IMR-90 (cell line): ENCODE measurements at regions not wholly inside any gene's neighbourhood (a gene's known extent, or its start where the extent isn't known, plus 50 kb on each side); places are given as distances from the start of the nearest gene placed in this dataset.

Source experiments
- ATAC-seq: fragments of 200-7000 bp; cut with Tn5 transposase; 2 replicates; pipeline ENCODE4 v1.9.1; 2020; ENCODE audit warnings: low read depth, mild to moderate bottlenecking, moderate library complexity
- BruUV-seq: library from RNA; stranded (reverse); fragments of 400-500 nt; replicated peaks from 2 replicates; lab custom pipeline; 2021; lab: Mats Ljungman, UMichigan
- CTCF ChIA-PET: fragments of 300-600 bp; formaldehyde crosslinking; extraction: SDS; loops from one replicate; lab custom pipeline; 2021; ENCODE audit warnings: antibody characterized with exemption; lab: Yijun Ruan, JAX
- POLR2A ChIA-PET: fragments of 300-600 bp; sonication (Branson Sonifier 250); formaldehyde crosslinking; loops from one replicate; lab custom pipeline; 2022; ENCODE audit warnings: antibody characterized with exemption; ENCODE audit not compliant: unreplicated experiment; lab: Charles Lee
- DNase-seq: peaks from one replicate; pipeline ENCODE4 v3.0.0; 2013
- H2AFZ ChIP-seq: replicated peaks from 2 replicates; pipeline ENCODE3; 2013; ENCODE audit warnings: low read length, mild to moderate bottlenecking; ENCODE audit not compliant: poor library complexity
- H2AK5ac ChIP-seq: 2 replicates; pipeline ENCODE4 v1.6.1; 2013; ENCODE audit warnings: low read depth, low read length, inconsistent platforms
- H2AK9ac ChIP-seq: replicated peaks from 2 replicates; pipeline ENCODE3; 2013; ENCODE audit warnings: mild to moderate bottlenecking, low read depth, low read length, moderate library complexity; ENCODE audit not compliant: poor library complexity
- H2BK120ac ChIP-seq: 2 replicates; pipeline ENCODE4 v1.6.1; 2013; ENCODE audit warnings: low read depth, low read length, inconsistent platforms
- H2BK15ac ChIP-seq: 3 replicates; pipeline ENCODE4 v1.6.1; 2013; ENCODE audit warnings: low read depth, low read length, inconsistent platforms
- H2BK20ac ChIP-seq: 2 replicates; pipeline ENCODE4 v1.6.1; 2013; ENCODE audit warnings: low read depth, mild to moderate bottlenecking, inconsistent platforms, low read length, moderate library complexity
- H2BK5ac ChIP-seq: 2 replicates; pipeline ENCODE4 v1.6.1; 2013; ENCODE audit warnings: mild to moderate bottlenecking, low read depth, low read length, inconsistent platforms; ENCODE audit not compliant: poor library complexity, severe bottlenecking
- H3K14ac ChIP-seq: replicated peaks from 2 replicates; pipeline ENCODE4 v1.6.1; 2013; ENCODE audit warnings: low read depth, low read length, inconsistent platforms
- H3K18ac ChIP-seq: 2 replicates; pipeline ENCODE4 v1.6.1; 2013; ENCODE audit warnings: low read depth, low read length, control low read depth
- H3K23ac ChIP-seq: 2 replicates; pipeline ENCODE4 v1.6.1; 2013; ENCODE audit warnings: low read depth, low read length, inconsistent platforms
- H3K27ac ChIP-seq: 2 replicates; pipeline ENCODE4 v1.5.1; 2013; ENCODE audit warnings: mild to moderate bottlenecking, control low read depth, low read length; ENCODE audit not compliant: insufficient read depth
- H3K27me3 ChIP-seq: 2 replicates; pipeline ENCODE4 v1.6.1; 2013; ENCODE audit warnings: low read length; ENCODE audit not compliant: control insufficient read depth, insufficient read depth
- H3K36me3 ChIP-seq: 2 replicates; pipeline ENCODE4 v1.6.1; 2013; ENCODE audit warnings: low read length, mixed read lengths; ENCODE audit not compliant: control insufficient read depth, insufficient read depth
- H3K4ac ChIP-seq: 2 replicates; pipeline ENCODE4 v1.6.1; 2013; ENCODE audit warnings: low read depth, low read length, inconsistent platforms
- H3K4me1 ChIP-seq: 2 replicates; pipeline ENCODE4 v1.6.1; 2013; ENCODE audit warnings: low read length, mixed read lengths; ENCODE audit not compliant: control insufficient read depth, insufficient read depth
- H3K4me2 ChIP-seq: 2 replicates; pipeline ENCODE4 v1.6.1; 2013; ENCODE audit warnings: low read depth, mild to moderate bottlenecking, control low read depth, low read length, moderate library complexity
- H3K4me3 ChIP-seq: 2 replicates; pipeline ENCODE4 v1.5.1; 2013; ENCODE audit warnings: low read depth, mild to moderate bottlenecking, control low read depth, low read length, moderate library complexity; ENCODE audit not compliant: insufficient read depth
- H3K56ac ChIP-seq: 2 replicates; pipeline ENCODE4 v1.6.1; 2013; ENCODE audit warnings: low read length, inconsistent platforms; ENCODE audit not compliant: insufficient read depth; ENCODE audit errors: extremely low read depth
- H3K79me1 ChIP-seq, 2 experiments: 2 replicates each; pipeline ENCODE4 v1.6.1; 2013; ENCODE audit warnings: low read length in 2 of 2, inconsistent platforms in 1 of 2, low read depth in 1 of 2
- H3K9ac ChIP-seq: 2 replicates; pipeline ENCODE4 v1.6.1; 2013; ENCODE audit warnings: low read depth, low read length, control low read depth
- H3K9me1 ChIP-seq: 2 replicates; pipeline ENCODE4 v1.6.1; 2013; ENCODE audit warnings: low read length, inconsistent platforms; ENCODE audit not compliant: insufficient read depth
- H3K9me3 ChIP-seq: 2 replicates; pipeline ENCODE4 v1.6.1; 2013; ENCODE audit warnings: low read length; ENCODE audit not compliant: control insufficient read depth, insufficient read depth
- H4K20me1 ChIP-seq: 2 replicates; pipeline ENCODE4 v1.6.1; 2013; ENCODE audit warnings: low read length, inconsistent platforms; ENCODE audit not compliant: insufficient read depth
- H4K5ac ChIP-seq: 2 replicates; pipeline ENCODE4 v1.6.1; 2013; ENCODE audit warnings: mild to moderate bottlenecking, low read depth, low read length, control low read depth
- H4K8ac ChIP-seq, 2 experiments: 2 replicates each; pipeline ENCODE4 v1.6.1; 2013; ENCODE audit warnings: low read depth in 2 of 2, low read length in 2 of 2, control low read depth in 1 of 2, inconsistent platforms in 1 of 2
- H4K91ac ChIP-seq: 2 replicates; pipeline ENCODE4 v1.6.1; 2013; ENCODE audit warnings: low read depth, low read length, inconsistent platforms; ENCODE audit not compliant: insufficient read depth
- BHLHE40 ChIP-seq: fragments of 150-350 bp; IDR thresholded peaks from 2 replicates; pipeline ENCODE4 v1.6.1; 2016; ENCODE audit warnings: mild to moderate bottlenecking, low read depth, low read length
- CEBPB ChIP-seq: IDR thresholded peaks from 2 replicates; pipeline ENCODE4 v1.6.1; 2012; ENCODE audit warnings: low read depth, low read length, improper control_type of control experiment
- CHD1 ChIP-seq: IDR thresholded peaks from 2 replicates; pipeline ENCODE4 v1.6.1; 2012; ENCODE audit warnings: low read depth, low read length, improper control_type of control experiment
- FOS ChIP-seq: fragments of 150-350 bp; IDR thresholded peaks from 2 replicates; pipeline ENCODE4 v1.6.1; 2016; ENCODE audit warnings: low read depth, low read length
- MAFK ChIP-seq: IDR thresholded peaks from 2 replicates; pipeline ENCODE4 v1.6.1; 2012; ENCODE audit warnings: low read depth, low read length, improper control_type of control experiment
- MAZ ChIP-seq: IDR thresholded peaks from 2 replicates; pipeline ENCODE4 v1.6.1; 2012; ENCODE audit warnings: low read depth, mild to moderate bottlenecking, low read length, improper control_type of control experiment, moderate library complexity, borderline replicate concordance
- MXI1 ChIP-seq: IDR thresholded peaks from 2 replicates; pipeline ENCODE4 v1.6.1; 2012; ENCODE audit warnings: low read depth, mild to moderate bottlenecking, low read length, moderate library complexity, borderline replicate concordance
- NFE2L2 ChIP-seq: fragments of 150-350 bp; IDR thresholded peaks from 2 replicates; pipeline ENCODE4 v1.6.1; 2016; ENCODE audit warnings: low read depth, mild to moderate bottlenecking, low read length
- POLR2A ChIP-seq: IDR thresholded peaks from 2 replicates; pipeline ENCODE4 v1.6.1; 2012; ENCODE audit warnings: mild to moderate bottlenecking, low read depth, low read length
- RAD21 ChIP-seq: IDR thresholded peaks from 2 replicates; pipeline ENCODE4 v1.6.1; 2012; ENCODE audit warnings: low read length, improper control_type of control experiment
- RCOR1 ChIP-seq: IDR thresholded peaks from 2 replicates; pipeline ENCODE4 v1.6.1; 2012; ENCODE audit warnings: mild to moderate bottlenecking, low read length, improper control_type of control experiment; ENCODE audit not compliant: insufficient replicate concordance
- RFX5 ChIP-seq: IDR thresholded peaks from 2 replicates; pipeline ENCODE4 v1.8.0; 2012; ENCODE audit warnings: low read depth, mild to moderate bottlenecking, low read length, moderate library complexity
- SMC3 ChIP-seq: fragments of 150-350 bp; IDR thresholded peaks from 2 replicates; pipeline ENCODE4 v1.6.1; 2016; ENCODE audit warnings: low read depth, mild to moderate bottlenecking, antibody characterized with exemption, low read length, moderate library complexity
- WGBS, 2 experiments: methylation state at CpG; one replicate each; pipeline versions ENCODE4 v1.1.5 to v1.1.7; 2013; ENCODE audit warnings: missing lambda C conversion rate in 2 of 2; ENCODE audit not compliant: insufficient read length in 1 of 2; ENCODE audit errors: extremely low coverage in 2 of 2; 5-methylcytosine and 5-hydroxymethylcytosine counted together
- dilution Hi-C: fragments of 300-500 bp; cut with HindIII; formaldehyde crosslinking; loops from one replicate; pipeline ENCODE4 v1.14.3; 2018; ENCODE audit warnings: low sequenced_read_pairs; ENCODE audit not compliant: unreplicated experiment
- in situ Hi-C: fragments of 300-500 bp; cut with MboI; formaldehyde crosslinking; loops from 3 replicates; pipeline ENCODE4 v1.14.3; 2019; ENCODE audit warnings: low sequenced_read_pairs, inconsistent platforms, mixed read lengths
- intact Hi-C: fragments of 100-400 bp; cut with micrococcal nuclease; formaldehyde crosslinking; loops from 2 replicates; pipeline ENCODE4 v1.10.0; 2022
- TF ChIP-seq, protein P1 (sequence below): fragments of 150-350 bp; IDR thresholded peaks from 2 replicates; pipeline ENCODE4 v1.6.1; 2017; ENCODE audit warnings: mild to moderate bottlenecking, antibody characterized with exemption, low read length, low read depth
- TF ChIP-seq, protein P2 (sequence below): conservative IDR thresholded peaks from 2 replicates; pipeline ENCODE4 v1.5.1; 2012; ENCODE audit warnings: mild to moderate bottlenecking, low read depth, low read length, improper control_type of control experiment
- TF ChIP-seq, protein P3 (sequence below): fragments of 150-350 bp; IDR thresholded peaks from 2 replicates; pipeline ENCODE4 v1.6.1; 2016; ENCODE audit warnings: low read depth, mild to moderate bottlenecking, low read length, moderate library complexity, borderline replicate concordance

DNA sequence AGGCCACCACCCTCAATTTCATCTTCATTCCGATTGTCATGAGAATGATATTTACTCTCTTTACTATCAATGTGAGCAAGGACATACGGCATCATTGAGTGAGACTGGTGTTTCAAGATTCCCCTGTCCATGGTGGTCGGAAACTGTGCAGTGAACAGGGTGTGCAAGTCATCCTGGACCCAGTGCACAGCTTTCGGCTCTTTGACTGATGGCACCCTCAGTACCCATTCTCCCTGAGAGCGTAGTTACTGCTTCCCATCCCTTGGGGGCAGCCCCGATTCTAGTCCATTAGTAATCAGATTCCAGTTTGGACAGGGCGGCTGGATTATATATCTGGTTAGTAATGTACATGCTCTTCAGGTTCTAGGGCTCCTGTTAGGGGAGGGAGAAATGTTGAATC, 61.7 kb upstream of the SUB1 start:
- H3K4me2 ChIP-seq = no peak overlapping the region
- no peak for ATAC-seq

More for the DNA sequence above, 61.7 kb upstream of the SUB1 start:
- no peak overlapping the region for H4K5ac ChIP-seq
- H3K23ac ChIP-seq = no peak overlapping the region
- H3K4me3 ChIP-seq = no peak overlapping the region
- BruUV-seq = no TSS peak
- H3K36me3 ChIP-seq = no peaks in the 10 kb centered on the region
- no peak overlapping the region for H2BK20ac ChIP-seq
- ChIA-PET POLR2A (no interaction called here), CTCF (no interaction called here)
- TF ChIP-seq MAFK = no peak
- TF ChIP-seq CHD1 = no peak
- no peak for TF ChIP-seq SMC3
- TF ChIP-seq BHLHE40 = no peak
- TF ChIP-seq CEBPB = no peak
- TF ChIP-seq, protein P1, sequence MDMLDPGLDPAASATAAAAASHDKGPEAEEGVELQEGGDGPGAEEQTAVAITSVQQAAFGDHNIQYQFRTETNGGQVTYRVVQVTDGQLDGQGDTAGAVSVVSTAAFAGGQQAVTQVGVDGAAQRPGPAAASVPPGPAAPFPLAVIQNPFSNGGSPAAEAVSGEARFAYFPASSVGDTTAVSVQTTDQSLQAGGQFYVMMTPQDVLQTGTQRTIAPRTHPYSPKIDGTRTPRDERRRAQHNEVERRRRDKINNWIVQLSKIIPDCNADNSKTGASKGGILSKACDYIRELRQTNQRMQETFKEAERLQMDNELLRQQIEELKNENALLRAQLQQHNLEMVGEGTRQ = no peak
- TF ChIP-seq POLR2A = no peak
- TF ChIP-seq FOS = no peak
- TF ChIP-seq RFX5 = no peak
- TF ChIP-seq RCOR1 = no peak
- no peak for TF ChIP-seq MXI1
- no peak for TF ChIP-seq RAD21
- TF ChIP-seq, protein P2, sequence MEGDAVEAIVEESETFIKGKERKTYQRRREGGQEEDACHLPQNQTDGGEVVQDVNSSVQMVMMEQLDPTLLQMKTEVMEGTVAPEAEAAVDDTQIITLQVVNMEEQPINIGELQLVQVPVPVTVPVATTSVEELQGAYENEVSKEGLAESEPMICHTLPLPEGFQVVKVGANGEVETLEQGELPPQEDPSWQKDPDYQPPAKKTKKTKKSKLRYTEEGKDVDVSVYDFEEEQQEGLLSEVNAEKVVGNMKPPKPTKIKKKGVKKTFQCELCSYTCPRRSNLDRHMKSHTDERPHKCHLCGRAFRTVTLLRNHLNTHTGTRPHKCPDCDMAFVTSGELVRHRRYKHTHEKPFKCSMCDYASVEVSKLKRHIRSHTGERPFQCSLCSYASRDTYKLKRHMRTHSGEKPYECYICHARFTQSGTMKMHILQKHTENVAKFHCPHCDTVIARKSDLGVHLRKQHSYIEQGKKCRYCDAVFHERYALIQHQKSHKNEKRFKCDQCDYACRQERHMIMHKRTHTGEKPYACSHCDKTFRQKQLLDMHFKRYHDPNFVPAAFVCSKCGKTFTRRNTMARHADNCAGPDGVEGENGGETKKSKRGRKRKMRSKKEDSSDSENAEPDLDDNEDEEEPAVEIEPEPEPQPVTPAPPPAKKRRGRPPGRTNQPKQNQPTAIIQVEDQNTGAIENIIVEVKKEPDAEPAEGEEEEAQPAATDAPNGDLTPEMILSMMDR = no peak
- TF ChIP-seq, protein P3, sequence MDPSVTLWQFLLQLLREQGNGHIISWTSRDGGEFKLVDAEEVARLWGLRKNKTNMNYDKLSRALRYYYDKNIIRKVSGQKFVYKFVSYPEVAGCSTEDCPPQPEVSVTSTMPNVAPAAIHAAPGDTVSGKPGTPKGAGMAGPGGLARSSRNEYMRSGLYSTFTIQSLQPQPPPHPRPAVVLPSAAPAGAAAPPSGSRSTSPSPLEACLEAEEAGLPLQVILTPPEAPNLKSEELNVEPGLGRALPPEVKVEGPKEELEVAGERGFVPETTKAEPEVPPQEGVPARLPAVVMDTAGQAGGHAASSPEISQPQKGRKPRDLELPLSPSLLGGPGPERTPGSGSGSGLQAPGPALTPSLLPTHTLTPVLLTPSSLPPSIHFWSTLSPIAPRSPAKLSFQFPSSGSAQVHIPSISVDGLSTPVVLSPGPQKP = no peak
- TF ChIP-seq NFE2L2 = no peak
- TF ChIP-seq MAZ = no peak
- no peak for DNase-seq
- no peak overlapping the region for H2AFZ ChIP-seq
- no peaks in the 10 kb centered on the region for H3K9me1 ChIP-seq
- dilution Hi-C loops = no loop called here
- H3K9me3 ChIP-seq = no peaks in the 10 kb centered on the region
- H3K4me1 ChIP-seq = peaks cover 7% of the 10 kb centered on the region
- H2BK15ac ChIP-seq = no peak overlapping the region
- H3K14ac ChIP-seq = no peak overlapping the region
- H4K20me1 ChIP-seq = no peaks in the 10 kb centered on the region
- H3K27me3 ChIP-seq = no peaks in the 10 kb centered on the region
- no peak overlapping the region for H4K8ac ChIP-seq
- no peak overlapping the region for H3K9ac ChIP-seq
- in situ Hi-C loops = no loop called here
- intact Hi-C loops = no loop called here
- no peak overlapping the region for H3K4ac ChIP-seq
- no peak overlapping the region for H3K18ac ChIP-seq
- no peak overlapping the region for H2BK120ac ChIP-seq
- 79% methylated on average over 3 of the region's 7 CpGs; no CpG with 5 or more reads in 1 of the 2 experiments for WGBS, 2 experiments
- H2AK5ac ChIP-seq = no peak overlapping the region
- no peak overlapping the region for H3K56ac ChIP-seq
- H4K91ac ChIP-seq = no peak overlapping the region
- H2AK9ac ChIP-seq = no peak overlapping the region
- no peaks in the 10 kb centered on the region for H3K79me1 ChIP-seq
- no peak overlapping the region for H3K27ac ChIP-seq
- no peak overlapping the region for H2BK5ac ChIP-seq
